UCSD-AML1 (cell line): ENCODE measurements at regions not wholly inside any gene's neighbourhood (a gene's known extent, or its start where the extent isn't known, plus 50 kb on each side); places are given as distances from the start of the nearest gene placed in this dataset.

Experiments used
- DNase-seq: peaks from one replicate; lab custom pipeline; 2025; ENCODE audit not compliant: unreplicated experiment; lab: John Stamatoyannopoulos, UW

DNA sequence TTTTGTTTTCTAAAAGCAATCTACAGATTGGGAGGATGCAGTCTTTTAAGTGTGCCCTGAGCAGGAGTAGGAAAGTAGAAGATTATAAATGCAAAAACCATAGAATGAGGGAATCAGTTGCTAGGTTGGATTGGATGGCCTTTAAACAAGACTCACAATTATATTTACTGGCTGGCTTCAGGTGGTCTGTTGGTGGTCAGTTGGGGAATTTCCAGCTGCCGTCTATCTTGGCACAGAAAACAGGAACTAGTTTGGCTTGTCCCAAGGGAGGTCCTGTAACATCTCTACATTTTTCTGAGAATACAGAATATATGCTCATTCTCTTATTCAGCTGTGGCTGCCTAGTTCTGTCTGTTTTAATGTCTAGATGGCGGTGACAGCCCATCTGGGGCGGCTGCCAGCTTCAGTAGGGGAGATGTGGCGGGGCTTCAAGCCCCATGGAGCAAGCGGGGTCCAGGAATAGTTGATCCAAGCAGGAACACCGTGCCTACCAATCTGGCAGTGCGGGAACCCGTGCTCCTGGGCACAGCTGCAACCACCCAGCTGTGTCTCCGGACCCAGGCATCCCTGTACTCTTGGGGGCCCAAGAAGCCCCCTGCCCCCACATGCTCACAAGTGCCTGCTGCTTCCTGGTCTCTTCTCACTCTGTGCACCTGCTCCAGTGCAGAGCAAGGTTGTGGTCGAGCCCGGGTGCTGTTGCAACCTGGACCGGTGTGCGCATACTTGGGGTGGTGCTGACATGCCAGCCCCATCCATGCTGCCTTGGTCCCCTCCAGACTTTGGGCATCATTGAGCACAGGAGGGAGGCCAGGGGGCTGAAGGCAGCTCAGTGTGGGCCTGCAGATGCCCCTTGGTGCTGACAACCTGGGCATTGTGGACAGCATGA, 1182.6 kb downstream of the AMY1C start:
- DNase-seq = no peak

DNA sequence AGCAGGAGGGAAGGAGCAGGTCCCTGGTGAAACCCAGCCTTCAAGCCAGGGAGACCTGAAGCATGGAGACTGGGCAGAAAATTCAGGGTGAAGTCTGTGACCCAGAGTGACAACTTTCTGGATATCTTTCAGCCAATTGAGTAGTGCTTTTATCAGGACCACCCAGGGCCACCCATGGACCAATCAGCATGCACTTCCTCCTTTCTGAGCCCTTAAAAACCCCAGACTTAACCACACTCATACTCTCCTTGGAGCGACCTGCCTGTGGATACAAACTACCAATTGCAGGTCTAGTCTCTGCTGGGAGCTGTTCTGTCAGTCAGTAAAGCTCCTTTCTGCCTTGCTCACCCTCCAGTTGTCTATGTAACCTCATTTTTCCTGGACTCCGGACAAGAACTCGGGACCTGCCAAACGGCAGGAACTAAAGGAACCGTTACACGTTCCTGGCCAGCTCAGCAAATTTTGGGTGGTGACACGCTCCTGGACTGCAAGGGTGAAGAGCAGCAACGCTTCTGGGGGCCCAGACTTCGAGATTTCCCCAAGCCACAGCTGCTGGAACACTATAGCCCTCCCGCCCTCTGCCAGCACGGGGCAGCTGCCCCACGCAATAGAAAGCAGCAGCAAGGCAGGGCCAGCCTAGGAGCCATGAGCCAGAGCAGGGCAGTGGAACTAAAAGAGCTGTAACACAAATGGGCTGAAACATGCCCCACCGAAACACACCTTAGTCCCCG, 1183.4 kb downstream of the AMY1C start:
- DNase-seq = no peak

DNA sequence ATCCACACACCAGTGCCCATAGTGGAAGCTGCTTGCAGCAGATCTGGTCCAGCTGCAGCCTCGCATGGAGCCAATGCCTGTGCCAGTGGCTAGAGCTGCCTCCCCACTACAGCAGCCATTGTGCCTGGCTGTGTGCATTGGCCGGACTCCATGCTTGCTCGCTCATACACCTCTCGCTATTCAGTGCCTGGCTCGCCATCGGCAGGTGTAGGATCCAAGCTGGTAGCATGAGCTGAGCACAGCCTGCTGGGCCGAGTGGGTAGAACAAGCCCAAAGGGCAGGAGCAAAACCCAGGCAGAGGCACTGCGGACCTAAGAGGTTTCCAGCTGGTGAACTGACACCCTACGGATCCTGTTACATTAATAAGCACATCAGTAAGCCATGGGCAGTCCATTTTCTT, 1184.1 kb downstream of the AMY1C start:
- no peak for DNase-seq

DNA sequence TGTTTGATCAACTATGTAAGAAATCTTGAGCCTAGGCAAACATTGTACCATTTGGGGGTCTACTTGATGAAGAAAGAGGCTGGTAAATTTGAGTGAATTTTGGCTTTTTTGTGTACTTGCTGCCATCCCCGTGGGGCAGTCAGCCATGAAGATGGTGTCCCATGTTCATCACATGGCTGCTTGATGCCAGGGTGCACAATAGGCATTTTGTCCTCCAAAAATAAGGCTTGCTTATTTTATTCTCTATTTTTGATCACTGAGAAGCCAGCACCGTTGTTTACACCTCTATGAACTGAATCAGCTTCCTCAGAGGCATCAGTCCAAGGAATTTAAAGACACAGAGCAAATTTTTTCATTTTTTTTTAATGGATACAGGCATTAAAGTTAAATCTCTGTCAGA, 1195.7 kb downstream of the AMY1C start:
- no peak for DNase-seq

DNA sequence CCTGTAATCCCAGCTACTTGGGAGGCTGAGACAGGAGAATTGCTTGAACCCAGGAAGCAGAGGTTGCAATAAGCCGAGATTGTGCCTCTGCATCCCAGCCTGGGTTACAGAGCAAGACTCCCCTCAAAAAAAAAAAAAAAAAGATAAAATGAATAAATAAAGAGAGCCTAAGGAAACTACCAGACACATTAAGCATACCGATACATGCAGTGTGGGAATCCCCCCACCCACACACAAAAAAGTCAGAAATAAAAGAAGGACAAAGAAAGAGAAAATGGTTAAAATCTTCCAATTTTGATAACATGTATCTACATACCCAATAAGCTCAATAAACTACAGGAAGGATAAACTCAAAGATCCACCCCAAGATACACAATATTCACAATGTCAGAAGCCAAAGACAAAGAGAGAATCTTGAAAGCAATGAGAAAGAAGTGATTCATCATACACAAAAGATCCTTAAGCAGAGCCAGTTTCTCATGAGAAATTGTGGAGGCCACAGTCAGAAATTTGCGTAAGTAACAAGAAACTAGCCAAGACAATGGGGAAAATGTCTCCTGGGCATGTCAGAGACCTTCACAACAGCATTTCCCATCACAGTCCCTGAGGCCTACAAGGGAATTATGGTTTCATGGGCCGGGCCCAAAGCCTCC, 1197.0 kb downstream of the AMY1C start:
- DNase-seq = no peak

DNA sequence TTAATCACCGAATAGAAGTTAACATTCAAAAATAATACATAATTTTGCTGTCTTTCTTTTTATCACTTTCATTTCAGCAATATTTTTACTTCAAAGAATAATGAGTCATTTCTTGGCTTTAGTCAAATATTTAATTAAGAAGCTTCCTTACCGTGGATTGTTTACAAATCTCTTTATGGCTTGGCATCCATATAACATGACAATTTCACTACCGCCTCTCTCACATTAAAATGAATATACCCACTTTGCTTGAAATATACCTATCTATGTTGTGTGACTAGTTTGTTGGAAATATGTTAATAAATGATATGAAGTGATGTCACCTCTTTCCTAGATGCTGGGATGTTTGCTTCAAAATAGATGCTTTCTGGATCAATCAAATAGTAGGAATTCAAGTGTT, 1203.9 kb downstream of the AMY1C start:
- no peak for DNase-seq

DNA sequence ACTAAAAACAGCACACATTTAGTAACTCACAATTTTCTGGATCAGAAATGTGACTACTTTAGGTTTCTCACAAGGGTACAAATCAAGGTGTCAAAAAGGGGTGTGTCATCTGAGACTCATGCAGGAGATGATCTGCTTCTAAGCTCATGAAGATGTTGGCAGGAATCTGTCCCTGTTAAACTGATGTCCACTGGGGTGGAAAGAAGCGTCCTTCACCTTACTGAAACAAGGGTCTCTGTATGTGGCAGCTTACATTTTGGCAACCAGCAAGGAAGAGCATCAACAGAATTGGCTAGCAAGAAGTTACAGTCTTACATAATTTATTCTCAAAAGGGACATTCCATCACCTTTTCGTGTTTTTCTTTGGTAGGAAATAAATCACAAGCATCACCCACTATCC, 1223.8 kb downstream of the AMY1C start:
- no peak for DNase-seq

DNA sequence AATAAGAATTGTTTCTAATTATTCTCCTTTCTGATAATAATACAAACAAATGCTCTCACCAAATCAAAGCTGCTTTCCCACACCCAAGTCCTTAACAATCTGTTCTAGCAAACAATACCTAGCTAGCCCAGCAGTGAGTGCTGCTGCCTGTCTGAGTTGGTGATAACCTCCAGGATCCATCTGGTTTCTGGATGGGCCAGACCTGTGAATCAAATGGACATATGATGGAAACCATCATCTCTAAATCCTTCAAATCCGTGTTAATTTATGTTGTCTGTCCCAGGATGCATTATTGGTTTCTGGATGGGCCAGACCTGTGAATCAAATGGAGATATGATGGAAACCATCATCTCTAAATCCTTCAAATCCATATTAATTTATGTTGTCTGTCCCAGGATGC, 1230.0 kb downstream of the AMY1C start:
- DNase-seq = no peak

DNA sequence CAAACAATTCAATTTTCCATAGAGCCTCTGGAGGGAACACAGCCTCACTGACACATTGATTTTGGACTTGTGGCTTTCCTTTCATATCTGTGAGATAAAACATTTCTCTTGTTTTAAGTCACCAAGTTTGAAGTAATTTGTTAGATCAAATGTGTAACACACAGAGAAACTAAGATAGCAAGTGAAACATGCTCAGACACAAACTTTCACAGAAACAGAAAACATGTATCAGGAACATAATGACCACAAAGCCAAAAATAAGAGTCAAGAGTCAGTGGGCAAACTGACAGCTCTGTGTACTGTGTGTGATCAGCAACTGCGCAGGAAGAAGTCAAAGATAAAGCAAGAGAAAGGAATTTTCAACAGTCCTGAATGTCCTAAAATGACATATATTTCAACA, 1237.5 kb downstream of the AMY1C start:
- DNase-seq = no peak

DNA sequence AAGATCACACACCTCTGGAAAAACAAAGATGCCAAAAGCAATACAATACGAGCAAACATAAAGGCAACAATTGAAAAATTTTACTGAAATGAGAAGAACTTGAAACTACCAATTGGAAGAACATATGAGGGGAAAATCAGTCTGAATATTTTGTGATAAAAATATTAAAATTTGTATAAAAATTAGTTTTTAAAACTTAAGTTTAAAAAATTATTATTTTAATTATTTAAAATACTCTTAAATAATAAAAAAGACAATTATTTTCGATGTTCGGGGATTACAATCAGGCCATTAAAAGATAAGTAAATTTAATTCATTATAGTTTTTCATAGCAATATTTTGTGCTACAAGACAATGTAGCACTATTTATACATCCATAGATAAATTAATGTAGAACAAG, 1239.3 kb downstream of the AMY1C start:
- DNase-seq = no peak

DNA sequence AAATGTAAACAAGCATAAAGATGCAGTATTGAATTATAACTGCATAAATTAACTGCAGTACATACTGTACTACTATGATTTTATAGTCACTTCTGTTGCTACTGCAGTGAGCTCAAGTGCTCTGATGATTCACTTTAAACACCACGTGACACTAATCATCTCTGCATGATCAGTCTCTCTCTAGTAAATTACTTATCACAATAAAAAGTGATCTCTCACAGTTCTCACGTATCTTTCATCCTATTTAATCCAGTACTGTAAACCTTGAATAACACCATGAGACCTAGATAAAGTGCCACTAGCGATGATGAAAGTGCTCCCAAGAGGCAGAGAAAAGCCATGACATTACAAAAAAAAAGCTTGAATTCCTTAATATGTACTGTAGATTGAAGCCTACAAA, 1242.0 kb downstream of the AMY1C start:
- no peak for DNase-seq

DNA sequence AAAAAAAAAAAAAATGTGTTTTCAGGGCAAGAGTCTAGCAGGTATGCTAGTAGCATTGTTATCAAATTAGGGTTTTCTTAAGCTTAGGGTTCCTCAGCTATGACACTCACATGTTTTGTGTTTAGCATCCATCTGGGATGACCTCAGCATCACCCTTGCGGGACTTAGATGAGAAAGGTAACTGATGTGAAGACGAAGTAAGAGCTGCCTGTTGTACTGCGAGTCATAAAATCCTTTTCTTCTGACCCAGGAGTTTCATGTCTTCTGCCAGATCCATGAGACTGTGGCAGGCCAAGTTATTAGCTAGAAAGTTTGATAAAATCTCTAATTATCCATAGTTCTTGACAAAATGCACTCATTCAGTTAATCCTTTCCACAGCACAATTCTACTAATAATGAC, 1251.1 kb downstream of the AMY1C start:
- DNase-seq = no peak

DNA sequence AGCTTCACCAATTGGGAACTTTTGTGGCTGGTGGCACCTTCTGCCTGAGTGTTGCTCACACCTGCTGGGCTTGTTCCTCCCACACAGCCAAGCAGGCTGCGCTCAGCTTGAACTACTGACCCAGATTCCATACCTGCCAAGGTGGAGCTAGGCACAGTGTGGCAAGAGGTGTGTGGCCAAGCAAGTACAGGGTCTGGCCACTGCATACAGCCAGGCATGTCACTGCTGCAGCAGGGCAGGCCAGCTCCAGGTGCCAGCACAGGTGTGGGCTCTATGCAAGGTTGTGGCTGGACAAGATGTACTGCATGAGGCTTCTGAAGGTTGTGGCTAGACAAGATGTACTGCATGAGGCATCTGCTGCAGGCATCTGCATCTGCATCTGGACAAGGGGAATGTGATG, 1254.8 kb downstream of the AMY1C start:
- DNase-seq = no peak

DNA sequence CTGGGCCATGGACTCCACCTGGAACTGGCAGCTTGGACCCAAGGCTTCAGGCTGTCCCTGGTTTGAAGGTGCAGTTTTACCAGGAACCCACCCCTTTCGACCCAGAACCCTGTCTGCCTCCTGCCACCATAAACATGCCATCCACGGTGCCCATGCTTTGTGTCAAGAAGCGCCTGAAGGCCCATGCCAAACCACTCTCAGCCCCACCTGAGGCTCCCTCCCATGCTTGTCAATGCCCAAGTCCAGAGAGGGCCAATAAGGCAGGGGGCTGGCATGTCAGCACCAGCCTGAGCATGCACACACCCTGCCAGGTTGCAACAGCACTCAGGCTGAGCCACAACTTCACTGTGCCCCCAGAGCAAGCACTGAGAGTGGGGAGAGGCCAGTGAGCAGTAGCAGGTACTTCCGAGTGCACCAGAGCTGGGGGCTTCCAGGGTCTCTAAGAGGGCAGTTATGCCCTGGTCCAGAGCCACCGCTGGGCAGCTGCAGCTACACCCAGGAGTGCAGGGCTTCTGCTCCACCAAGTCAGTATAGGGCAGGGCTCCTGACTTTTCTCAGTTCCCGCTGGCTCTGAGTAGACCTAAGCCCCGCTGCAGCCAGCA, 1256.0 kb downstream of the AMY1C start:
- no peak for DNase-seq

DNA sequence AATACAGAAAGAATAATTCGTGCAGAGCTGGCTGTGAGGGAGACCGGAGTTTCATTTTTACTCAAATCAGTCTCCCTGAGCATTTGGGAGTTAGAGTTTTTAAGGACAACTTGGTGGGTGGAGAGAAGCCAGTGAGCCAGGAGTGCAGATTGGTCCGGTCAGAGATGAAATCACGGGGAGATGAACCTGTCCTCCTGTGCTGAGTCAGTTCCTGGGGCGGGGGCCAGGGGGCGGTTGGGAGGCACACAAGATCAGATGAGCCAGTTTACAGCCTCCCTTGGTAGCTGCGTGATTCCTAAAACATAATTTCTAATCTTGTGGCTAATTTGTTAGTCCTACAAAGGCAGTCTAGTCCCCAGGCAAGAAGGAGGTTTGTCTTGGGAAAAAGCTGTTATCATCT, 1267.9 kb downstream of the AMY1C start:
- no peak for DNase-seq

DNA sequence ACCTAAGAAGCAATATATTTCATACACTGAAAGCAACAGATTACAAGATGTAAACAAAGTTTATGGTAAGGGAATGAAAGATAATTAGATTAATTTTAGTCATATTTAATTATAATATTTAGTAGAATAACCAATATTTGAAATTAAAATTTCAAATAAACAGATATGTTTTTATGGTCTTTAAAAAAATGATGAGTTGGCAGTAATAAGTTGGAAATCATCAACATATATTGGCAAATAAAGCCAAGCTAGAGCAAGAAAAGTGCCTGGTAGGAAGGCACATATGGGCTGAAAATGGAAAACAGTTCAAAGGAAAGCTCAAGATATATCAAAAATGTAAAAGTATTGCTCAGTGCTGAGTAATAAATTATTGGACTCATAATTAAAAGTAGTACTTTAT, 1274.0 kb downstream of the AMY1C start:
- DNase-seq = no peak

DNA sequence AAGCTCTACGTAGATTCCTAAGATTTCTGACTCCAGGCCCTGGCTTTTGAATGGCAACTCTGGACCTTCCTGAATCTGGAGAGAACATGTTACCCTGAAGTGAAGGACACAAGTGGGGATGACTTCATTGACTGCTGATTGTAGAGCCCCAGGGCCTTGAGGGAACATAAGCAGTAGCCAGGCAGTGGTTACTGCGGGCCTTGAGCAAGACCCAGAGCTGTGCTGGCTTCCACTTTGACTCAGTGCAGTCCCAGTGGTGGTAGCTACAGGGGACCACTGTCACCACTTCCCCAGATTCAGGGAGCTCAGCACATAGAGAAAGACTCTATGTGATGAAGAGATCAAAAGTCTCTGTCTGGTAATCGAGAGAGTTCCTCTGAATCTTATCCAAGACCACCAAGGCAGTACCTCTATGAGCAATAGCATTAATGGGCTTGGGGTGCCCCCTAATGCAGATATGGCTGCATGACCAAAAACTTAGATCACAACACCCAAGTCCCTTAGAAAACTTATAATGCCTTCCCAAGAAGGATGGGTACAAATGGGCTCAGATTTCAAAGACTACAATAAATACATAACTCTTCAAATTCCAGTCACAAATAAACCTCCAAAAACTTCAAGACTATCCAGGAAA, 1278.3 kb downstream of the AMY1C start:
- DNase-seq = no peak

DNA sequence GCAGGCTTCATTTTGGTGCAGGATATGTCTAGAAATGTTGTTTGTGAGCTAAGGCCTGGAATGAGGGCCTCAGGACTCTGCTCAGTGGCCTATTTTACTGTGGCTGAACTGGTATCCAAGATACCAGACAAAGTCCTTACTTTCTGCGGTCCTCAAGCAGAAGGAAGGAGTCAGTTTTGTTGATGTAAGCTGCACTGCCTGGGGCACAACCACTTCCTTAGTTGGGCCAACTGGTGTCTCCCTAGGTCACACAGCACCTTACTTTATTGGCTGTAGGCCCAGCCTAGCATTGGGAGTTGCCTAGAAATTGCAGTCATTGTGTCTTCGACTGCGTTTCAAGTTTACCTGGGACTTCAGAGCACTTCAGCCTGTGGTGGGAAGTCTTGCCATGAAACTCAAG, 1322.7 kb downstream of the AMY1C start:
- DNase-seq = no peak

DNA sequence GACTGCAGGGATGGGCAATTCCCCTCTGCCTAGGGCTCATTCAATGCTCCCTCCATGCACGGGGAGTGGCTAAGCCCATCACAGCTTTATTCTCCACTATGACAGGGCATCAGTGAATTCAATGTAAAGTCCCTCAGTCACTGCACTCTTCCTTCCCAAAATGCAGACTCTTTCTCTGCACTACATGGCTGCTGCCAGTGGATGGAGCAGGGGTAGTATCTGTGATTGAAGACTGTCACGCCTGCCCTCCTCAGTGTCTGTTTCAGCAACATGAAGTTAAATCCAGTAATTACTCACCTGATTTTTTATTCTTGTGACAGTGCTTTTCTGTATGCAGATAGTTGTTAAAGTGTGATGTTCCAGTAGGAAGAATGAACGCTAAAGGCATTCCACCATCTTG, 1323.2 kb downstream of the AMY1C start:
- peak; percentile 5 for DNase-seq

DNA sequence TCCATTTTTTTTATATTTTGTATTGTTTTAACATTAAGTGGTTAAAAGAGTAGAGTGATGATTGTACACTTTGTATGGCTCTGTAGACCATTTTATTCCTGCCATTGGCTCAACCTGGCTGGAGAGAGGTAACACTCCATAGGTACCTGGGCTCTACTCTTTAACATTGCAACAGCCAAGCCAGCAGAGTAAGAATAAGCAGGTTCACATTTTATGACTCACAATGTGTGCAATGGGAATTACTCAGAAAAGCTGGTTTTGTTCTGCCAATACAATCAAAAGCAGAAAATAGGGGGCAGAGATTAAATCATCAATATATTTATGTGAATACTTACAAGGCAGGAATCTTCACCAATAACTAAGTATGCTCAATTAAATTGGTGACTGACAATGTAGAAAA, 1324.0 kb downstream of the AMY1C start:
- DNase-seq = no peak

DNA sequence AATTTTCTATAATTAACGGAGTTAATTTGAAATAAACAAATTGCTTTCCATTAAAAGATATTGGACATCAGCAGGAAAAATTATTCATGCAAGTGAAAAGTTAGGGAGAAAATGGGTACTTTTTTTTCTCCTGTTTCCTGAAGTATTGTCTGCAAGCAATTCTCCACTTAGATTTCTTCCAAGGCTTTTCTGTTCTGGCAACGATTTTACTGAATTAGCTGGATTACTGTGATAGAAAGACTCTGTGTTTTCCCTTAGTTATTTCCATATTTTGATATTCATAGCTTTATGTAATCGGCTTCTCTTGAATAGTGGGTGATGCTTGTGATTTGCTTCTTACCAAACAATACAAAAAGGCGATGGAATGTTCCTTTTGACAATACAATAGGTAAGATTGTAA, 1333.9 kb downstream of the AMY1C start:
- DNase-seq = no peak
